ENCODE measurements at regions not wholly inside any gene's neighbourhood (a gene's known extent, or its start where the extent isn't known, plus 50 kb on each side); places are given as distances from the start of the nearest gene placed in this dataset.
"Not testable (repeated sequence)": the region's sequence is repeated elsewhere in the genome, so short reads cannot be mapped to it uniquely, and the experiment has no call there.

- DNase-seq = no peak
Observed at GRCh38 chr4:108453366-108453765, 167.0 kb upstream of the RPL34 start.

GRCh38 chr4:108450236-108450898 lies 170.0 kb upstream of the RPL34 start:
- no peak for DNase-seq

GRCh38 chr4:108449129-108449528 lies 171.2 kb upstream of the RPL34 start:
- no peak for DNase-seq

- DNase-seq = no peak
Observed at GRCh38 chr4:108446556-108446955, 173.8 kb upstream of the RPL34 start.

- no peak for DNase-seq
Observed at GRCh38 chr4:108445716-108446115, 174.7 kb upstream of the RPL34 start.

- no peak for DNase-seq
Observed at GRCh38 chr4:108443585-108443984, 176.8 kb upstream of the RPL34 start.

- DNase-seq = no peak
Observed at GRCh38 chr4:108433832-108434231, 186.5 kb upstream of the RPL34 start.

- DNase-seq = not testable (repeated sequence)
Observed at GRCh38 chr4:108433394-108433793, 187.0 kb upstream of the RPL34 start.

- DNase-seq = no peak
Observed at GRCh38 chr4:108432418-108432817, 188.0 kb upstream of the RPL34 start.

- no peak for DNase-seq
Observed at GRCh38 chr4:108431986-108432385, 188.4 kb upstream of the RPL34 start.

GRCh38 chr4:108430921-108431320 lies 189.5 kb upstream of the RPL34 start:
- no peak for DNase-seq

GRCh38 chr4:108429662-108430061 lies 190.7 kb upstream of the RPL34 start:
- no peak for DNase-seq

GRCh38 chr4:108428923-108429322 lies 191.5 kb upstream of the RPL34 start:
- no peak for DNase-seq

GRCh38 chr4:108427946-108428485 lies 192.4 kb upstream of the RPL34 start:
- DNase-seq = no peak

- DNase-seq = no peak
Observed at GRCh38 chr4:108426493-108426892, 193.9 kb upstream of the RPL34 start.

- no peak for DNase-seq
Observed at GRCh38 chr4:108425988-108426387, 194.4 kb upstream of the RPL34 start.

- DNase-seq = no peak
Observed at GRCh38 chr4:108417923-108418322, 202.5 kb upstream of the RPL34 start.

GRCh38 chr4:108416831-108417230 lies 203.5 kb upstream of the RPL34 start:
- DNase-seq = no peak

- DNase-seq = no peak
Observed at GRCh38 chr4:108415389-108415788, 205.0 kb upstream of the RPL34 start.

GRCh38 chr4:108411836-108412235 lies 208.5 kb upstream of the RPL34 start:
- DNase-seq = no peak

GRCh38 chr4:108409691-108410090 lies 210.7 kb upstream of the RPL34 start:
- not testable (repeated sequence) for DNase-seq

GRCh38 chr4:108405586-108405985 lies 214.8 kb upstream of the RPL34 start:
- no peak for DNase-seq

- no peak for DNase-seq
Observed at GRCh38 chr4:108400309-108400708, 220.1 kb upstream of the RPL34 start.

GRCh38 chr4:108399610-108400265 lies 220.6 kb upstream of the RPL34 start:
- no peak for DNase-seq

- no peak for DNase-seq
Observed at GRCh38 chr4:108398836-108399235, 221.5 kb upstream of the RPL34 start.

All from bone marrow (tissue), 2 donors.